MM.1S (cell line): ENCODE measurements at regions not wholly inside any gene's neighbourhood (a gene's known extent, or its start where the extent isn't known, plus 50 kb on each side); places are given as distances from the start of the nearest gene placed in this dataset.

Experiments
- CTCF ChIP-seq: fragments of 300-600 bp; sonication (generic); IDR thresholded peaks from 2 replicates; pipeline ENCODE4 v1.5.1; 2016; ENCODE audit warnings: antibody characterized with exemption, low read length, mixed read lengths
- EZH2 ChIP-seq: fragments of 300-600 bp; sonication (generic); optimal IDR thresholded peaks from 2 replicates; pipeline ENCODE3; 2017; ENCODE audit warnings: low read depth, mild to moderate bottlenecking, antibody characterized with exemption, low read length, mixed read lengths
- EZH2phosphoT487 ChIP-seq: fragments of 300-600 bp; sonication (generic); IDR thresholded peaks from 2 replicates; pipeline ENCODE4 v1.6.1; 2018; ENCODE audit warnings: antibody characterized with exemption, low read length

DNA sequence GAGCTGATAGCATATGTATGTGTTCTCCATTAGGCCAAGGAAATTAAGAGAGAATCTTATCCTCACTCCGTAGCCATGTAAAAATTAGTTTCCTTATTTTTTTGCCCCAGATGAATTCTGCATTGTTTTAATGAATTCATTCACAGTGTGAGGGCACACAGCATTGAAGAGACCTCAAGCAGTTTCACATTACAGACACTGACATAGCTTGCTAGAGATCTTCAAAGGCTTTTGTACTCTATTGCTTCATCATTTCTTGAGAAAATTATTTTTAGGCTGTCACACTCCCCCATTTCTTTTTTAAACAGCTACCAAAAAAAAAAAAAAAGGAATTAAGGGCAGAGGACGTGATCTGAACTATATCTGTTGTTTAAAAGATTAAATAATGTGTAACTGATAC, 251.1 kb downstream of the BCAT1 start:
- TF ChIP-seq CTCF (no peak), EZH2phosphoT487 (no peak), EZH2 (no peak)
